GM19351 (cell line): ENCODE measurements at regions not wholly inside any gene's neighbourhood (a gene's known extent, or its start where the extent isn't known, plus 50 kb on each side); places are given as distances from the start of the nearest gene placed in this dataset.

Experiments used
- ATAC-seq: cut with Tn5 transposase; IDR thresholded peaks from one replicate; pipeline ENCODE4 v1.9.1; 2021; ENCODE audit warnings: mild to moderate bottlenecking, moderate library complexity; ENCODE audit not compliant: unreplicated experiment

DNA sequence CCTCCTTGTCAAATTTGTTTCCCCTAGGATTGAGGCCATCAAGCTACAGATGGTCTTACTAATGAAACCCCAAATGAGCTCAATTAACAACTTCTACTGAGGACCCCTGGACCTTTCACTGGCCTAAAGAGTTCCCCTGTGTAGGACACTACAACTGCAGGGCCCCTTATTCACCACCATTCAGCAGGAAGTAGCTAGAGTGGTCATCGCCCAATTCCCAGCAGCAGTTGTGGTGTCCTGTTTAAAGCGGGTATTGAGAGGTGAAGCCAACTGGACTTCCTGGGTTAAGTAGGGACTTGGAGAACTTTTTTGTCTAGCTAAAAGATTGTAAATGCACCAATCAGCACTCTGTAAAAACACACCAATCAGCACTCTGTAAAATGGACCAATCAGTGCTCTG, 1466.9 kb downstream of the KCNT2 start:
- no peak for ATAC-seq

DNA sequence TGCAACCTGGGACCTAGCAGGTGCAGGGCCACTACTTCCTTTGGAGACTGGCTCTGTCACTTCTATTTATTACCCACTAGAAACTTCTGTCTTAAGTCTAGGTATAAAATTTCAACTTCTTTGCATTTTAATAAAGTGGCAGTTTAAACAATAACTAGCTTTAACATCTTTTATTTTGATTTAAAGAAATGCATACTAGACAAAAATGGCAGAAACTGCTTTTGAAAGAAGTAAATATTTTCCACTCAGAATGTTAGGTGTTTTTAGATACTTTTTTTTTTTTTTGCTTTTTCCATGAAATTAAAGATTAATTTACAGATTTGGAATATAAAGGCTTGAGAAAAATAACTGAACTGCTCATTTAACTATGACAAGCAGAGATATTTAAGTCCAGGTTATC, 1477.6 kb downstream of the KCNT2 start:
- no peak for ATAC-seq

DNA sequence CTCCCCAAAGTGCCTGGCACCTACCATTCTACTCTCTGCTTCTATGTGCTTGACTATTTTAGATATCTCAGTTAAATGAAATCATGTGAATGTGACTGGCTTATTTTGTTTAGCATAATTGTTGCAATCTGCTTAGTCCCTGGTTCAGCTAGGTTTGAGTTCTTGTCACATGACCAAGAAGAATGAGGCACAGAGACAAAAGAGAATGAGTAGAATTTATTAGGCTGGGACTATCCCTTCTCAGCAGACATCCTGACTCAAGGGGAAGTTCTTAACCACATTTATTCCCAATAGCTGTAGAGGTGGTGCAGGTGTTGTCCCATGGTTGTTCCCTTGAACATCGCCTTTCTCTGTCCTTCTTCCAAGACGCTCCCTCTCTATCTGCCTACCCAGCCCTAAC, 1485.7 kb downstream of the KCNT2 start:
- no peak for ATAC-seq

DNA sequence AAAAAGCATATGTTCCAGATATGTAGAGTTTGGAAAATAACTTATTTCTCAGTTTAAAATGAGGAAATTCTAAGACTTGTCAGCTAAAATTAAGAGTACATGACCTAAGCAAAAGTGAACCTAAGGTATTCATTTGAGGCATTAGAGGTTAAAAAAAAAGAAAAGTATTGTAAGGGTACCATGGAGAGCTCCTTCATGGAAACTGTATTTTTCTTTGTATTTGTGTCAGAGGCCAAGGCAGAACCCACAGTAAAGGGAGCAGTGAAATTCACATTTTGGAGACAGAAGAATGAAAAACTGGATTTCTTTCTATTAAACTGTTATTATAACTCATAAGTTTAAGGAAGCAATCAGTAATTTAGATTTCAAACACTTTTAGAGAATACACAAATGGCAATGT, 1494.8 kb downstream of the KCNT2 start:
- no peak for ATAC-seq

DNA sequence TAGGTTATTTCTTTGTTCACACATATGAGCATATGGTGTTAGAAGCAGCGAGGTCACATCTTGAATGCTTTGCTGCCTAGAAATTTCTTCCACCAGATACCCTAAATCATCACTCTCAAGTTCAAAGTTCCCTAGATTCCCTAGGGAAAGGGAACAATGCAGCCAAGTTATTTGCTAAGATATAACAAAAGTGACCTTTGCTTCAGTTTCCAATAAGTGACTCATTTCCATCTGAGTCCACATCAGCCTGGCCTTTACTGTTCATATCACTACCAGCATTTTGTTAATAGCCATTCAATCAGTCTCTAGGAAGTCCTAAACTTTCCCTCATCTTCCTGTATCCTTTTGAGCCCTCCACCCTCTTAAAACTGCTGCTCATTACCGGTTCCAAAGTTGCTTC, 1502.5 kb downstream of the KCNT2 start:
- no peak for ATAC-seq

DNA sequence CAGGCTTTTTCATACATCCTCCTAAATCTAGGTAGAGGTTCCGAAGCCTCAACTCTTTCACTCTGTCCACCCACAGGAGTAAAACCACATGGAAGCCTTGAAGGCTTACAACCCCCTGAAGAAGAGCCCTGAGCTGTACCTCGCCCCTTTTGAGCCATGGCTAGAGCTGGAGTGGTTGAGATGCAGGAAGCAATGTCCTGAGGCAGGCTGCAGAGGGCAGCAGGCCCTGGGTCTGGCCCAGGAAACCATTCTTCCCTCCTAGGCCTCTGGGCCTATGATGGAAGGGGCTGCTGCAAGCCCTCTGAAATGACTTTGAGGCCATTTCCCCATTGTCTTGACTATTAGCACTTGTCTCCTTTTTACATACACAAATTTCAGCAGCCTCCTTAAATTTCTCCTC, 1503.0 kb downstream of the KCNT2 start:
- ATAC-seq = no peak

DNA sequence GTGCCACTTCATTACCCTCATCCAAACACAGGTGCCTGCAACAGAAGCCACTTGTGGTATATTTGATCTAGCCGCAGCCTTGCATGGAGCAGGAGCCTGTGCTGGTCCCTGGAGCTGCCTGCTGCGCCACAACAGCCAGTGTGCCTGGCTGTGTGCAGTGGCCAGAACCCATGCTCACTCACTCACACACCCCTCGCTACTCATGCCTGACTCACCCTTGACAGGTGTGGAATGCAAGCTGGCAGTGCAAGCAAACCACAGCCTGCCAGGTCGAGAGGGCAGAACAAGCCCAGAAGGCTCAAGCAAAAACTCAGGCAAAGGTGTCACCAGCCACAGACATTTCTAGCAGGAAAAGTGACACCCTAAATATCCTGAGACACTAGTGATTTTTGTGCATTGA, 1510.9 kb downstream of the KCNT2 start:
- no peak for ATAC-seq

DNA sequence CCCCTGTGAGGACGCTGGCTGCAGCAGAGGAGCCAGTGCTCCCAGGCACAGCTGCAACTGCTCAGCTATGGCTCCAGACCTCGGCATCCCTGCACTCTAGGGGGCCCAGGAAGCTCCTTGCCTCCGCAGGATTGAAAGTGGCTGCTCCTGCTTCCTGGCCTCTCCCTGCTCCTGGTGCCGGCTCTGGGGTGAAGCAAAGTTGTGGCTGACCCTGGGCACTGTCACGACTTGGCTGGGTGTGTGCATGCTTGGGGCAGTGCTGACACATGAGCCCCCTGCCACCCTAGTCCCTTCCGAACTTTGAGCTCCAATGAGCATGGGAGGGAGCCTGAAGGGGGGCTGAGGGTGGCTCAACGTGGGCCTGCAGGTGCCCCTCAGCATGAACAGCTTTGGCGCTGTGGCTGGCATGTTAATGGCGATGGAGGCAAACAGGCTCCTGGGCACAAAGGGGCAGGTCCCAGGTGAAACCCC, 1512.2 kb downstream of the KCNT2 start:
- ATAC-seq = no peak

DNA sequence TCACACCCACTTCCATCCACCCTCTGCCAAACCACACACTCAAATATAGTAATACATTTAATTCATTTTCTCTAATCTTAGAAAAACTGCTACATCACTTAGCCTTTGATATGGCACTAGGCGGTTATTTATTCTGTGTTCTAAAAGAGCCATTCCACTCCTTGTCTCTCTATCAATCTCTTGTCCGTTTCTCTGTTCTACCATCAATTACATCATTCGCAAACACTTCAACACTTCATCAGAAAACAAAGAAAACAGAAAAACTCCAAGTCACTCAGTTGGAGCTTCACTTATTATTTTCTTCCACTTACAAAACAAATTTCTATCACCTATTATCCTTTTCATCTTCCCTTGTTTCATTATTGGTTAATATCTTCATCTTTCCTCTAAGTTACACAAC, 1523.0 kb downstream of the KCNT2 start:
- ATAC-seq = no peak

DNA sequence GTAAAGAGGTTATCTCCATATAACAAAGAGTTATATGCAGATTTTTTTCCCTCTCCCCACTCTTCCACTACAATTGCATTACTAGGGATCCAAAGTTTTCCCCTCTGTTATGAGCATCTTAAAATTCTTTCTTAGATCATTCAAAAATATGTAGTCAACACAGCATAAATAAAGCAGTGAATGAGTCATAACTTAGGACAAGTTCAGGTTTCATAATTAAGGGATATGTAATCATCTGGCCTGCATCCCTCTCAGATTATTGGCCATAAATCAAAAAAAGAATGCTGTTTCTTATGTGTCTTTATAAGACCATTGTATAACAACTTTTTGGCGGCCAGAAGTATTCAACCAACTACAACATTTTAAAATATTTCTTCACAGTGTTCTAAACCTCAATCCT, 1526.1 kb downstream of the KCNT2 start:
- no peak for ATAC-seq

DNA sequence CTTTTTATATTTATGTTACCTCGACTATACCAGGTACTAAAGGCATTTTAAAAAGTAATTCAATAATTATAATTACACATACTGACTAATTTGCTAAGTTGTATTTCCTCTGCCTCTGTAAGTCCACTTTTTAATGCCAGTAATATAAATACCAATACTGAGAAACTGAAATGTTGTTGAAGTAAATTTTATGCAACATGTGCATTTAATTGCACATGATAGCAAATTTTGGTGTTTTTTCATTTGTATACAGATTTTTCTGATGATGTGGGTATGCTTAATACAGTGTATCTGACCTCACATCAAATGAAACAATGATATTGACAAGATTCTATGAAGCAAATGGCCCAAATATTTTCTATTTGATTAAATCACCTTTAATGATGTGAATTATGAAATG, 1531.6 kb downstream of the KCNT2 start:
- ATAC-seq = no peak

DNA sequence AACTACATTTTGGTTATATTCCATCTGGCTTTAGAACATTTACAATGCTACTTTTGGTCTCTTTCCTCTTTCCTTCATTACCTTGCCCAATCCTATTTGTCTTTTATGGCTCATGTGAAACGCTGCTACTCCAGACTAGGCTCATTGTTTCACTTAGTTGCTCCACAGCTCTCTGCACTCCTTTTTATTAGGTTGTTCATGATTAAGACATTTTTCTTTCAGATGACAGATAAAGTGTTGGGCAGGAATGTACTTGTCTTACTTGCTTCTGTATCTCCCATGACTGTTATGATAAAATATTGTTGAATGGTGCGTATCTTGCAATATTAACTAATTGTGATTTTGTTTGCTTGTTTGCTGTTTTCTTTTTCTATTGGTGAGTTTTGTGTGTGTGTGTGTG, 1532.3 kb downstream of the KCNT2 start:
- no peak for ATAC-seq

DNA sequence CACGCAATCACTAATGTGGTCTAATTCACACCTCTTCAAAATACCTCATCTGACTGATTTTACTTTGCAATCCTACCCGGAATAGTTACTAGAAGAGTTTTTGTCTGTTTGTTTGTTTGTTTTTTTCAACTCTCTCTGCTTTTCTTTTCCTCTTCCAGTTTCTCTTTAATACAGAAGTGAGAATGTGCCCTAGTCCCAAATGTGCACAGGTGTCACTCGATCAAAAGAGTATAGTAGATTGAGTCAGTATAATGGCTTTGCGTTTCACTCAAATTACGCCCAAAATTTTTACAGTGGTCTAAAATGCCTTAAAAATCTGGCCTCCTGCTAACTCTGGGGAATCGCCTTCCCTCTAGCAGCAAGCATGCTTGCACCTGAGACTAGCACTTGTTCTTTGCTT, 1536.8 kb downstream of the KCNT2 start:
- no peak for ATAC-seq

DNA sequence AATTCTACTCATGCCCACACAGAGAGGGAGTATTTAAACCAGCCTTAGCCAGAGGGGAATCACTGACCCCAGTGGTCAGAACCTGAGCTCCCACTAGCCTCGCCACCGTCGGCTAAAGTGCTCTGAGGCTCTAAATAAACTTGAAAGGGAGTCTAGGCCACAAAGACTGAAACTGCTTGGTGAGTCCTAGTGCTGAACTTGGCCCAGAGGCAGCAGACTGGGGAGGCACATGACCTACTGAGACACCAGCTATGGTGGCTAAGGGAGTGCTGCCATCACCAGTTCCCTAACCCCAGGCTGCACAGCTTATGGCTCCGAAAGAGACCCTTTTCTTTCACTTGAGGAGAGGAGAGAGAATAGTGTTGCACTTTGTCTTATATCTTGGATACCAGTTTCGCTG, 1542.8 kb downstream of the KCNT2 start:
- no peak for ATAC-seq

DNA sequence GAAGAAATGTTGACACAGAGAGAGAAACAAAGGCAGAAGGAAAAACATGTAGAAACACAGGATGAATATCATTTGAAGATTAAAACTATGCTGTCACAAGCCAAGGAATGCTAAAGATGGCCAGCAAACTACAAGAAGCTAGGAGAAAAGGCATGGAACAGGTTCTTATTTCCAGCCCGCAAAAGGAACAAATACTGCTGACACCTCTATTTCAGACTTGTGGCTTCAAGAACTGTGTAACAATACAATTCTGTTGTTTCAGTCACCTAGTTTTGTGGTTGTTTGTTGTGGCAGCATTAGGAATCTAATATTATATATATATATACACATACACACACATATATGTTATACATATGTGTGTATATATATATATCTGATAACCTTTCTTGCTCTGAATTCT, 1543.9 kb downstream of the KCNT2 start:
- ATAC-seq = no peak

DNA sequence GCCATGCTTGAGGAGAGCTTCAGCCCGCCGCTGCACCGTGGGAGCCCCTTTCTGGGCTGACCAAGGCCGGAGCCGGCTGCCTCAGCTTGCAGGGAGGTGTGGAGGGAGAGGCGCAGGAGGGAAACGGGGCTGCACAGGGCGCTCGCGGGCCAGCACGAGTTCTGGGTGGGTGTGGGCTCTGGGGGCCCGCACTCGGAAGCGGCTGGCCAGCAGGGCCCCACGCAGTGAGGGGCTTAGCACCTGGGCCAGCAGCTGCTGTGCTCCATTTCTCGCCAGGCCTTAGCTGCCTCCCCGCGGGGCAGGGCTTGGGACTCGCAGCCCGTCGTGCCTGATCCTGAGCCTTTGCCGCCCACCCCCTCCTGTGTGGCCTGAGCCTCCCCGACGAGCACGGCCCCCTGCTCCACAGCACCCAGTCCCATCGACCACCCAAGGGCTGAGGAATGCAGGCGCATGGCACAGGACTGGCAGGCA, 1554.0 kb downstream of the KCNT2 start:
- no peak for ATAC-seq

DNA sequence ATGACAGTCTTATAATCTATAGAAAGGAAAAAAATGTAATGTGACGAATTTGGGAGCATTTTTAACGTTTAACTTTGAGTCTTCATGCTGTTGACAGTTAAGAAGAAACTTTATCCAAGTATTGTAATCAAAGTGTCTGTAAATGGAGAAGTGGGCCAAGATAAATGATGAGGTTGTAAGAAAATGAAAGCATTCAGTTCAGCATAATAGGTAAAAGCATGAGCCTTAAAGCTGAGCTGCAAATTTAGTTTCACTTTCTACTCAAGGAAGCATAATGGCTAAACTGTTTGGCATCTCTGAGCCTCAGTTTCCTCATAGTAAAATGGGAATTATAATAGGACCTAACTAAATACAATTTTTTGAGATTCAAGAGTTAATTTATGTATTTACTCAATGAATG, 1554.8 kb downstream of the KCNT2 start:
- no peak for ATAC-seq

DNA sequence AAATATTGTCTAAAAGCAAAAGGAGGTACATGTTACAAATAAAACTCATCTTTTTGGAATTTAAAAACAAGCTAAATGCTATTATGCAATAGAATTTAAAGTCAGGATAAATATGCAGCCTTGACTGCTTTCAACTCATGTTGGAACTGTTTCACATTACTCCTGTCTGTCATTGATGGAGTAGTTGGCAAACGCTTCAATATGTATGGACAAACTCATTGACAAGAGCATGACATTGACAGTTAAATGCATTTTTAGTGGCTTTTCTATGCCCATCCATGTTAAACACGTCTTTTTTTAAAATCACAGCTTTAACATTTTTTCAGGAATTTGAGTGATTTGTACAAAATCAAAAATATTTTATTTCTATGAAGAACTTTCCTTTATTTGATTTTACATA, 1560.5 kb downstream of the KCNT2 start:
- ATAC-seq = no peak

DNA sequence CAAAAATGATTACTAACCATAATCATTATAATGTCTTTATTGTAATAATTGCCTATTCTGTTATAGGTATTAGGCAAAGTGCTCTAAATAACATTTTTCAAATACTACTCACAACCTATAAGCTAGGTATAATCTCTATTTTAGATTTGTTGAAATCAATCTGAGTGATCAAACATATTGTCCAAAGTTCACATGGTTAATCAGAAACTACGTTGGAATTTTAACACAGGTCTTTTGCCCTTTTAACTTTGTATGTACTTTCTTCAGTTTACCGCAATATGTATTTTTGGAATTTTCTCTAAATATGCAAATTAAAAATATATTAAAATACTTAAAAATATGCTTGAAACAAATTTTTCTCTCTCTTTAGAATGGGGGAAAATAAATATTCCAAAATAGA, 1563.2 kb downstream of the KCNT2 start:
- ATAC-seq = no peak

DNA sequence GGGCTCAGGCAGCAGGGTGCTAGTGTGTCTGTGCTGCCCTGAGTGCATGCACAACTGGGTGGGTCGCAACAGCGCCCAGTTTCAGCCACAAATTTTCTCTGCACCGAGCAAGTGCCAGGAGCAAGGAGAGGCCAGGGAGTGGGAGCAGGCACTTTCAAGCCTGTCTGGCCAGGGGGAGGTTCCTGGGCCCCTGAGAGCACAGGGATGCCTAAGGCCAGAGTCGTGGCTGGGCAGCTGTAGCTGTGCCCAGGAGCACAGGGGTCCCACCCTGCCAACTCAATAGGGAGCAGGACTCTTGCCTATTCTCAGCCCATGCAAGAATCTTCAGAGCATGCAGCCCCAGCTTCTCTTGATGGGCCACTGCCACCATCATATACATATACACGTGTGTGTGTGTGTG, 1577.4 kb downstream of the KCNT2 start:
- no peak for ATAC-seq

DNA sequence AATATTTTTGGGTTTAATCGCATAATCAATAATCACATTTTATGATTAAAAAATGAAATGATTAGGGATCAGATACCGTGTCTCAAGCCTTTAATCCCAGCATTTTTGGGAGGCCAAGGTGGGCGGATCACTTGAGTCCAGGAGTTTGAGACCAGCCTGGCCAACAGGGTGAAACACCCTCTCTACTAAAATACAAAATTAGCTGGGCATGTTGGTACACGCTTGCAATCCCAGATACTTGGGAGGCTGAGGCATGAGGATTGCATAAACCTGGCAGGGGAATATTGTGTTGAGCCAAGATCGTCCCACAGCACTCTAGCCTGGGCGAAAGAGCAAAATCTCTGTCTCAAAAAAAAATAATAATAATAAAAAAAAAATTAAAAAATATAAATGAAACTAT, 1581.4 kb downstream of the KCNT2 start:
- no peak for ATAC-seq

DNA sequence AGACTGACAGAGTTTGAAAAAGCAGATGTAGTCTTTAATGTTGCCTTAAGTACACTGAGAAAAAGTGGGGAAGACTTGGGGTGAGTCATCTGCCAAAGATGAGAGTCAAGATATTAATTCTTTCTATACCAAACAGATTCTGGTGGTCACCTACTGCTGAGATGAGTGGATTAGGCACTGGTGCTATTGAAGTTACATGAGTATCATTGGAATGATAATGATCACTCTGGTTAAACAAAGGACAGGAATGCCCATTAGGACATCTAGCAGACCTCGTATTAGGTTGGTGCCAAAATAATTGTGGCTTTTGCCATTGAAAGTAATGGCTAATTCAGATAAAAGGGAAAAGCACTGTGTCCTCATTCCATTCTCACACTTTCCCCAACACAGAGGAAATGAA, 1588.9 kb downstream of the KCNT2 start:
- no peak for ATAC-seq

DNA sequence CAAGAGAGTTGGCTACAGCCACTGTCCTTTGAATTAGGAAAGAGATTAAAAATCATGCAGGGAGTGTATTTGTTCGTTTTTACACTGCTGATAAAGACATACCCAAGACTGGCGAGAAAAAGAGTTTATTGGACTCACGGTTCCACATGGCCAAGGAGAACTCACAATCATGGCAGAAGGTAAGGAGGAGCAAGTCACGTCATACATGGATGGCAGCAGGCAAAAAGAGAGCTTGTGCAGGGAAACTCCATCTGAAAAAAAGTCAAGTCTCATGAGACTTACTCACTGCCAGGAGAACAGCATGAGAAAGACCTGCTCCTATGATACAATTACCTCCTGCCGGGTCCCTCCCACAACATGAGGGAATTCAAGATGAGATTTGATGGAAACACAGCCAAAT, 1595.2 kb downstream of the KCNT2 start:
- no peak for ATAC-seq

DNA sequence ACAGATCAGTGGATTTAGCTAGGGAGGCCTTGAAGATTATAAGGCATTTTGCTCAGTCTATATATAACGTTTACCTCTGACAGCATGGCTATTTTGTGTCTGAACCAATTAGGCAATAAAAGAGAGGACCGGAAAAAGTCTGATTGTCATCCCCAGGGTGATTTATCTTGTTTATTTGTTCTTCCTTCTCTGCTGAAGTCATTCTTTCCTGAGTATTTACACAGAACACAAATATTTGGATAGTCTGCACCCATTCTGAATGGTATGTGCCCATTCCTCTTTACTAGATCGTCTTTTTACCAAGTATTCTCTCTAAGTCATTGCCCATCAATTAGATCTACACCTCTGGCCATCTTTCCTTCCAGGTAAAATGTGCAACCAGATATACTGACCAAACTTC, 1602.9 kb downstream of the KCNT2 start:
- no peak for ATAC-seq
